Neural cell (in vitro differentiated cells): ENCODE measurements at regions not wholly inside any gene's neighbourhood (a gene's known extent, or its start where the extent isn't known, plus 50 kb on each side); places are given as distances from the start of the nearest gene placed in this dataset.

Experiments
- H2AFZ ChIP-seq: fragments of 200-600, 300-800 bp; sonication (generic), shearing (Covaris generic); 2 replicates; pipeline ENCODE4 v1.6.0; 2014; ENCODE audit warnings: low read depth, mild to moderate bottlenecking, antibody characterized with exemption, low read length, moderate library complexity
- H3F3A ChIP-seq: fragments of 200-600 bp; shearing (Covaris generic); 2 replicates; pipeline ENCODE4 v1.6.1; 2016; ENCODE audit warnings: mild to moderate bottlenecking, moderate library complexity, mixed read lengths, antibody characterized with exemption, low read length; ENCODE audit not compliant: insufficient read depth, poor library complexity, severe bottlenecking
- H3K27ac ChIP-seq: fragments of 200-600, 300-800 bp; sonication (generic), shearing (Covaris generic); 2 replicates; pipeline ENCODE4 v1.5.1; 2014; ENCODE audit warnings: mild to moderate bottlenecking, low read length, moderate library complexity
- H3K27me3 ChIP-seq: fragments of 300-800, 200-600 bp; sonication (generic), shearing (Covaris generic); 2 replicates; pipeline ENCODE4 v1.6.0; 2014; ENCODE audit warnings: mild to moderate bottlenecking, low read depth, low read length, moderate library complexity; ENCODE audit not compliant: insufficient read depth
- H3K36me3 ChIP-seq: fragments of 300-800, 200-600 bp; sonication (generic), shearing (Covaris generic); 2 replicates; pipeline ENCODE4 v1.5.1; 2014; ENCODE audit warnings: mild to moderate bottlenecking, antibody characterized with exemption, low read length, moderate library complexity; ENCODE audit not compliant: insufficient read depth
- H3K4me2 ChIP-seq: fragments of 300-800, 200-600 bp; sonication (generic), shearing (Covaris generic); 2 replicates; pipeline ENCODE4 v1.6.0; 2014; ENCODE audit warnings: mild to moderate bottlenecking, low read length
- H3K4me3 ChIP-seq: fragments of 300-800, 200-600 bp; sonication (generic), shearing (Covaris generic); 2 replicates; pipeline ENCODE4 v1.5.1; 2014; ENCODE audit warnings: mild to moderate bottlenecking, low read length, moderate library complexity
- H3K79me2 ChIP-seq: fragments of 200-600 bp; shearing (Covaris generic); replicated peaks from 2 replicates; pipeline ENCODE4 v1.6.0; 2014; ENCODE audit warnings: mild to moderate bottlenecking, low read length, moderate library complexity; ENCODE audit not compliant: insufficient read depth
- H3K9ac ChIP-seq: fragments of 300-800, 200-600 bp; sonication (generic), shearing (Covaris generic); 2 replicates; pipeline ENCODE4 v1.6.1; 2016; ENCODE audit warnings: mild to moderate bottlenecking, low read length, mixed read lengths
- H3K9me2 ChIP-seq: fragments of 200-600 bp; shearing (Covaris generic); 2 replicates; pipeline ENCODE4 v1.6.1; 2016; ENCODE audit warnings: mild to moderate bottlenecking, low read length, mixed read lengths; ENCODE audit not compliant: insufficient read depth
- H3K9me3 ChIP-seq: fragments of 200-600, 300-800 bp; sonication (generic), shearing (Covaris generic); 2 replicates; pipeline ENCODE4 v1.6.1; 2016; ENCODE audit warnings: mild to moderate bottlenecking, mixed run types, low read length, moderate library complexity, mixed read lengths
- H4K20me1 ChIP-seq: fragments of 200-600 bp; shearing (Covaris generic); 2 replicates; pipeline ENCODE4 v1.6.1; 2016; ENCODE audit warnings: mild to moderate bottlenecking, mixed run types; ENCODE audit not compliant: insufficient read depth
- EP300 ChIP-seq: fragments of 450-650 bp; conservative IDR thresholded peaks from 2 replicates; pipeline ENCODE4 v1.6.1; 2014; ENCODE audit warnings: antibody characterized with exemption, mild to moderate bottlenecking, moderate library complexity; ENCODE audit not compliant: poor library complexity, severe bottlenecking
- EZH2 ChIP-seq: fragments of 200-600, 300-800 bp; shearing (Covaris generic), sonication (generic); IDR thresholded peaks from 2 replicates; pipeline ENCODE4 v1.6.1; 2014; ENCODE audit warnings: antibody characterized with exemption, low read length, borderline replicate concordance, mild to moderate bottlenecking; ENCODE audit not compliant: insufficient read depth, poor library complexity, severe bottlenecking
- MXI1 ChIP-seq: fragments of 450-650 bp; conservative IDR thresholded peaks from 2 replicates; pipeline ENCODE4 v1.6.1; 2014; ENCODE audit warnings: antibody characterized with exemption, mild to moderate bottlenecking; ENCODE audit not compliant: poor library complexity, severe bottlenecking
- POLR2AphosphoS5 ChIP-seq: IDR thresholded peaks from 2 replicates; pipeline ENCODE4 v1.6.1; 2012
- RAD21 ChIP-seq: fragments of 450-650 bp; conservative IDR thresholded peaks from 2 replicates; pipeline ENCODE4 v1.6.1; 2014; ENCODE audit warnings: antibody characterized with exemption, mild to moderate bottlenecking, moderate library complexity
- SMC3 ChIP-seq: fragments of 450-650 bp; conservative IDR thresholded peaks from 2 replicates; pipeline ENCODE4 v1.6.1; 2014; ENCODE audit warnings: antibody characterized with exemption, mild to moderate bottlenecking, moderate library complexity; ENCODE audit not compliant: poor library complexity
- TAF1 ChIP-seq: IDR thresholded peaks from 2 replicates; pipeline ENCODE4 v1.6.1; 2012; ENCODE audit warnings: low read depth
- TF ChIP-seq, protein P1 (sequence below): fragments of 450-650 bp; IDR thresholded peaks from 2 replicates; pipeline ENCODE4 v1.5.1; 2014; ENCODE audit warnings: antibody characterized with exemption, mild to moderate bottlenecking, moderate library complexity; ENCODE audit not compliant: poor library complexity, severe bottlenecking
- TF ChIP-seq, protein P2 (sequence below): IDR thresholded peaks from 2 replicates; pipeline ENCODE4 v1.6.1; 2012; ENCODE audit warnings: borderline replicate concordance

DNA sequence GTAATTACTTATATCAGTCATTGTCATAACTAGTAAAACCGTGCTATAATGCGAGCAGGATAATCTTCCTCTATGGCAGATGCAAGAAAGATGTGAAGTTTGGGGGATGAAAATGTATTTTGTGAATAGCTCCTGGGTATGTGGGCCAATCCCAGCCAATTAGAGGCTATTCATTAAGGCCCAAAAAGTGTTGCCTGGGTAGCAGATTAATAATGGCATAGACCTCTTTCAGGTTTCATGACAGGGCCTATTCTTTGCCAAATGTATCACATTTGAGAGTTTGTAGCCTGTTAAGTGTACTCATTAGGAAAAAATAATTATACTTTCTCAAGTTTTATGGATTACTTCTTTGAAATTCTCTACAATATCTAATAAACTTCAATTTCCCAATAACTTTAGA, 199.2 kb upstream of the POU3F2 start:
- Histone ChIP-seq H3K27me3 (no peaks in the 10 kb centered on the region), H3K9ac (no peak overlapping the region), H3K79me2 (no peaks in the 10 kb centered on the region), H2AFZ (no peak overlapping the region), H3K36me3 (no peaks in the 10 kb centered on the region), H4K20me1 (no peaks in the 10 kb centered on the region), H3K27ac (no peak overlapping the region), H3K4me3 (no peak overlapping the region), H3F3A (no peaks in the 10 kb centered on the region), H3K4me2 (no peak overlapping the region), H3K9me2 (no peaks in the 10 kb centered on the region), H3K9me3 (no peaks in the 10 kb centered on the region)
- TF ChIP-seq RAD21 (no peak), TAF1 (no peak), MXI1 (no peak), EP300 (no peak), SMC3 (no peak), EZH2 (no peak), POLR2AphosphoS5 (no peak)
- TF ChIP-seq, protein P1, sequence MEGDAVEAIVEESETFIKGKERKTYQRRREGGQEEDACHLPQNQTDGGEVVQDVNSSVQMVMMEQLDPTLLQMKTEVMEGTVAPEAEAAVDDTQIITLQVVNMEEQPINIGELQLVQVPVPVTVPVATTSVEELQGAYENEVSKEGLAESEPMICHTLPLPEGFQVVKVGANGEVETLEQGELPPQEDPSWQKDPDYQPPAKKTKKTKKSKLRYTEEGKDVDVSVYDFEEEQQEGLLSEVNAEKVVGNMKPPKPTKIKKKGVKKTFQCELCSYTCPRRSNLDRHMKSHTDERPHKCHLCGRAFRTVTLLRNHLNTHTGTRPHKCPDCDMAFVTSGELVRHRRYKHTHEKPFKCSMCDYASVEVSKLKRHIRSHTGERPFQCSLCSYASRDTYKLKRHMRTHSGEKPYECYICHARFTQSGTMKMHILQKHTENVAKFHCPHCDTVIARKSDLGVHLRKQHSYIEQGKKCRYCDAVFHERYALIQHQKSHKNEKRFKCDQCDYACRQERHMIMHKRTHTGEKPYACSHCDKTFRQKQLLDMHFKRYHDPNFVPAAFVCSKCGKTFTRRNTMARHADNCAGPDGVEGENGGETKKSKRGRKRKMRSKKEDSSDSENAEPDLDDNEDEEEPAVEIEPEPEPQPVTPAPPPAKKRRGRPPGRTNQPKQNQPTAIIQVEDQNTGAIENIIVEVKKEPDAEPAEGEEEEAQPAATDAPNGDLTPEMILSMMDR = no peak
- TF ChIP-seq, protein P2, sequence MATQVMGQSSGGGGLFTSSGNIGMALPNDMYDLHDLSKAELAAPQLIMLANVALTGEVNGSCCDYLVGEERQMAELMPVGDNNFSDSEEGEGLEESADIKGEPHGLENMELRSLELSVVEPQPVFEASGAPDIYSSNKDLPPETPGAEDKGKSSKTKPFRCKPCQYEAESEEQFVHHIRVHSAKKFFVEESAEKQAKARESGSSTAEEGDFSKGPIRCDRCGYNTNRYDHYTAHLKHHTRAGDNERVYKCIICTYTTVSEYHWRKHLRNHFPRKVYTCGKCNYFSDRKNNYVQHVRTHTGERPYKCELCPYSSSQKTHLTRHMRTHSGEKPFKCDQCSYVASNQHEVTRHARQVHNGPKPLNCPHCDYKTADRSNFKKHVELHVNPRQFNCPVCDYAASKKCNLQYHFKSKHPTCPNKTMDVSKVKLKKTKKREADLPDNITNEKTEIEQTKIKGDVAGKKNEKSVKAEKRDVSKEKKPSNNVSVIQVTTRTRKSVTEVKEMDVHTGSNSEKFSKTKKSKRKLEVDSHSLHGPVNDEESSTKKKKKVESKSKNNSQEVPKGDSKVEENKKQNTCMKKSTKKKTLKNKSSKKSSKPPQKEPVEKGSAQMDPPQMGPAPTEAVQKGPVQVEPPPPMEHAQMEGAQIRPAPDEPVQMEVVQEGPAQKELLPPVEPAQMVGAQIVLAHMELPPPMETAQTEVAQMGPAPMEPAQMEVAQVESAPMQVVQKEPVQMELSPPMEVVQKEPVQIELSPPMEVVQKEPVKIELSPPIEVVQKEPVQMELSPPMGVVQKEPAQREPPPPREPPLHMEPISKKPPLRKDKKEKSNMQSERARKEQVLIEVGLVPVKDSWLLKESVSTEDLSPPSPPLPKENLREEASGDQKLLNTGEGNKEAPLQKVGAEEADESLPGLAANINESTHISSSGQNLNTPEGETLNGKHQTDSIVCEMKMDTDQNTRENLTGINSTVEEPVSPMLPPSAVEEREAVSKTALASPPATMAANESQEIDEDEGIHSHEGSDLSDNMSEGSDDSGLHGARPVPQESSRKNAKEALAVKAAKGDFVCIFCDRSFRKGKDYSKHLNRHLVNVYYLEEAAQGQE = no peak

DNA sequence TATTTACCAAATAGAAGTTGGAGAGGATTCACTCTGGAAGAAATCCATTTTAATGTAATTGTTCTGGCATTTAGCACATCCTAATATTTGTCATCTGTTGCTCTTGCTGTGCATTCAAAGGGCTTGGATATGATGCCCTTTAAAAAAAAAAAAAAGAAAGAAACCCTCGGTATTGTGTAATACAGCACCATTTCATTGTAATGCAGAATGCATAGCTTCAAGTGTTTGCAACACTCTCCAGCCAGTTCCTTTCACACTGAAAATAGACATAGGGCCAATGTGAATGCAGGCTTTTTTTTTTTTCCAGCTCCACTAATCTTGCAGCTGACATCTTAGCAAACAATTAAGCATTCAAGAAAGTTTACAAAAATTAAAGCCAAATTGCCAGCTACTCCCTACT, 197.4 kb upstream of the POU3F2 start:
- Histone ChIP-seq H3K4me3 (no peak overlapping the region), H3K27ac (no peak overlapping the region)

More for the DNA sequence above, 197.4 kb upstream of the POU3F2 start:
- no peaks in the 10 kb centered on the region for H3K9me3 ChIP-seq
- H3K36me3 ChIP-seq = no peaks in the 10 kb centered on the region
- no peaks in the 10 kb centered on the region for H3K9me2 ChIP-seq
- no peaks in the 10 kb centered on the region for H3K27me3 ChIP-seq
- no peak for TF ChIP-seq SMC3
- TF ChIP-seq RAD21 = no peak
- TF ChIP-seq EZH2 = no peak
- no peak for TF ChIP-seq MXI1
- TF ChIP-seq EP300 = no peak
- TF ChIP-seq TAF1 = no peak
- no peak for TF ChIP-seq POLR2AphosphoS5
- TF ChIP-seq, protein P2 = no peak
- no peaks in the 10 kb centered on the region for H3K79me2 ChIP-seq
- H3K9ac ChIP-seq = no peak overlapping the region
- no peaks in the 10 kb centered on the region for H4K20me1 ChIP-seq
- H3K4me2 ChIP-seq = no peak overlapping the region
- no peak overlapping the region for H2AFZ ChIP-seq
- no peaks in the 10 kb centered on the region for H3F3A ChIP-seq
